ENCODE measurements at regions not wholly inside any gene's neighbourhood (a gene's known extent, or its start where the extent isn't known, plus 50 kb on each side); places are given as distances from the start of the nearest gene placed in this dataset.
"Not testable (repeated sequence)": the region's sequence is repeated elsewhere in the genome, so short reads cannot be mapped to it uniquely, and the experiment has no call there.

DNA sequence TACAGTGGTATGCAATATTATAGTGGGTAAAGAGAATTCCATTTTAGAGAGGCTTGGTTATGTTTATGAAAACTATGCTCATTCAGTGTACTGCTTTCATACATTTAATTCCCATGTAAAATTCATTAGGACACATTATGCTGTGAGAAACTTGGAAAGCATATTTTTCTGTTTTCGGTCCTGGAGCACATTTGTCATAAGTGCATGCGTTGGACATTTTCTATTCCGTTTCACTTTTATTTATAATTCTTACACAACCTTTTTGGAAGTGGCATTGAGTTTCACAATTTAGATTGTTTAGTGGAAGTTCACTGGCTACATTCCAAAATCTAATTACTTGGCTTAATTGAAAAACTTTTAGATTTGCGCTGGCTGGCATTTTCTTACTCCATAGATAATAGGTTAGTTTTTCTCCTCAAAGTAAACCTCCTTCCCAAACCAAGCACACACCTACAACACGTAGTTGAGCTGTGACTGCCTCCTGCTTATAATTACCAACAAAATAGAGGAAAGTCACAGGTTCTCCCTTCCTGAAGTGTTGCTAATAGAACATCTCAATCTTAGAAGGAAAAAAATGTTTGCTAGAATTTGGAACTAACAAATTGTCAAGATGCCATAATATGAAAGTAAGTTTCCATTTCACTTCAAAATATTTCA, 938.5 kb downstream of the TRHDE start:
- DNase-seq (ENCODE audit: low read depth), result no peak

DNA sequence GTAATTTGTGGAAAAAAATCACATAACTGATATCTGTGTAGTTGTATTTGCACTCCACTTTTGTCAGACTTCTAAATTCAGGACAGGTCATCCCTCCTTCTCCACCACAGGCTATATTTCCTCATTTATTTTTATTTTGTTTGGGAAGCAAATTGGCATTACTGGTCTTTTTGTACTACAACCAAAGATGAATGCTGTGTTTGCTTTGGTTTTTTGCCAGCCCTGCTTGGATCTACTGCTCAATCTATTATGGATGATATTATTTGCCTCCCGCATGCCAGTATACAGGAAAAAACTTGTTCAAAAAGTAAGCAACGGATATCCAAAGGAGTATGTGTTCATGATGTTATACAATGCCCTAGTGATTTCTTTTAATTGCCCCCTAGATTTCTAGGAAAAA, 948.8 kb downstream of the TRHDE start:
- no peak for DNase-seq (ENCODE audit: low read depth)

GRCh38 chr12:73221398-73221797, 949.2 kb downstream of the TRHDE start:
- DNase-seq (ENCODE audit: low read depth), result no peak

DNA sequence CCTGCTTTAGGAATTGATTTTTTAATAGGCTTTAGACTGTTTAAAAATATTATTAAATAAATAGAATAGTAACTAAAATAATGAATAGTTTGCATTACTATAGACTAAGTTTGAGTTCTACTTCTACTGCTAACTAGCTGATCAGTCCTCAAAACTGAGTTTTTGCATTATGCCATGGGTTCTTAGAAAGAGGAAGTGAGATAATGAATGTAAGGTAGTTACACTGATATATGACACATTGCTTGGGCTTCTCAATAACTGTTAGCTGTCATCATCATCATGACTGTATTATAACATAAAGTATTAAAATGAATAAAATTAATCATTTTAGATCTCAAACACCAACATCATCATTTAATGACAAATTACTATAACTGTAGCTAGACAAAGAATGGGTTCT, 949.7 kb downstream of the TRHDE start:
- no peak for DNase-seq (ENCODE audit: low read depth)

DNA sequence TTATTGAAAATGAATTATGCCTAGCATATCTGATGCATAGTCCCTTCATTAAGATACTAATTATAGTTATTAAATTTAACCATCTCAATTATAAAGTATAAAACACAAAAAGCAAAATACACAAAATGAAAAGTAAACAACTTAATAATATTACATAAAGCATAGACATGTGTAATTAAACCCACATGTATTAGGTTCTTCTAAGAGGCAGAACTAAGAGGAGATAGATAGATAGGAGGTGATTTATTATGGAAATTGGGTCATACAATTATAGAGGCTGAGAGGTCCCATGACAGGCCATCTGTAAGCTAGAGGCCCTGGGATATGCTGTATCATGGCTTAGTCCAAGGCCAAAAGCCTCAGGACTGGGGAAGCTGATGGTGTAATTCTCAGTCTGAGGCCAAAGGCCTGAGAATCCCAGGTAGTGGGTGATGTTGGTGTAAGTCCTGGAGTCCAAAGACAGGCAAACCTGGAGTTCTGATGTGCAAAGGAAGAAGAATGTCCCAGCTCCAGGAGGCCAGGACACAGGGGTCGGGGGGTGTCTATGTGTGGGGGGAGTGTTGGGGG, 953.3 kb downstream of the TRHDE start:
- no peak for DNase-seq (ENCODE audit: low read depth)

DNA sequence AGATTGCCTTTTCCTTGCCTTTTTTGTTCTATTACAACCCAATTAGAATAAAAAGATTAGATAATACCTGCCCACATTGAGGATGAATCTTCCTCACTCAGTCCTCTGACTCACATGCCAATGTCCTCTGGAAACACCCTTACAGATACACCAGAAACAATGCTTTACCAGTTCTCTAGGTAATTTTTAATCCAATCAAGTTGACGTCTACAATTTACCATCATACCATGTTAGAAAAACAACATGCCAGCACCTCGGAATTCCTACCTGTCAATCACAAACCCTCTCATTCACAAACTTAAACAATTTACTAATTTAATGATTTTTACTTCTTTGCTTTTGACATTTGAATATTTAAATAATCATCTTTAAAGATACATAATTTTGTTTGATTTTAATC, 953.8 kb downstream of the TRHDE start:
- no peak for DNase-seq (ENCODE audit: low read depth)

GRCh38 chr12:73226593-73226992, 954.4 kb downstream of the TRHDE start:
- DNase-seq (ENCODE audit: low read depth), result no peak

GRCh38 chr12:73228828-73229227, 956.7 kb downstream of the TRHDE start:
- DNase-seq (ENCODE audit: low read depth), result not testable (repeated sequence)

DNA sequence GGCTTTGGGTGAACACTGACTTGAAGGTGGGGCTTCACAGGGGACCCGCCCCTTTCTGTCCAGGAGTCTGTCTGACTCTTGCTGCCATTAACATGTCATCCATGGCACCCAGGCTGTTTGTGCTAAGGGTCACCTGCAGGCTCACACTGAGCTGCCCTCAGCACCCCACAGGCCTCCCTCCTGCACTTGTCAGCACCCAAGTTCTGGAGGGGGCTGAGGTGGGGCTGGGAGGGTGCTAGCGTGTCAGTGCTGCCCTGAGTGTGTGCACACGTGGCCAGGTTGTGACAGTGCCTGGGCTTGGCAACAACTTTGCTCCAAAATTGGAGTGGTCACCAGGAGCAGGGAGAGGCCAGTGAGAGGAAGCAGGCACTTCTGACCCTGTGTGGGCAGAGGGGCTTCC, 963.2 kb downstream of the TRHDE start:
- DNase-seq (ENCODE audit: low read depth), result no peak

- DNase-seq (ENCODE audit: low read depth), result no peak
Observed at GRCh38 chr12:73240110-73240509, 967.9 kb downstream of the TRHDE start.

- DNase-seq (ENCODE audit: low read depth), result no peak
Observed at GRCh38 chr12:73262788-73263381, 990.7 kb downstream of the TRHDE start.

DNA sequence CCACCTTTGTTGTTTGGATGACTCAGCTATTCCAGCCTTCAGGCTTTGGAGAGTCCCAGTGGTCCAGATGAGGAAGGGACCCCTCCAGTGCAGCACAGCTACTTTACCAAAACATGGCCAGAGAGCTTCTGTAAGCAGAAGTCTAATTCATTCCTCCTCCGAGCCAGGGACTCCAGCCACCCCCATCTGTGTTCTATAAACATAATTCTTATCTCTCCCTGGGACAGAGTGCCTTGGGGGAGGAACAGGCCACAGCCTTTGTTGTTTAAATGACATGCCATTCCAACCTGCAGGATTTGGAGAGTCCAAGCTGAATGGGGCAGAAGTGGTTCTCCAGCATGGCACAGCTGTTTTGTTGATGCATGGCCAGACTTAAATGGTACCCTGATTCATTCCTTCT, 994.0 kb downstream of the TRHDE start:
- DNase-seq (ENCODE audit: low read depth), result no peak

- no peak for DNase-seq (ENCODE audit: low read depth)
Observed at GRCh38 chr12:73274976-73275375, 1002.8 kb downstream of the TRHDE start.

DNA sequence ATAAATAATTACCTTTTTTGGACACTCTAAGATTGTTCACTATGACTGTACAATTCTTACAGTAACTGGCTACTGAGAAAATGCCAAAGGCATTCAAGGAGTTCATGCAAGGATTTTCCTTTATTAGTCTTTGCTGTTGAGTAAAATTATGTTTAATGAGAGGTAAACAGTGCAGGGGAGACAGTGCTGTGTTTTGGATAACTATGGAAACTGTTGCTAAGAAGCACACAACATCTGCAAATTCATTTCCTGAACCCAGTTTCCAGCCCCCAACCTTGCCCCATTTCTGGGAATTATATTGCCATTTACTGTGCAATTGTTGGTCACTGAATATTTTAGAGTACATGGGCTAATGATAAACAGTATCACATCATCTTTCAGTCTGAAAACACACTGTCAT, 1005.8 kb downstream of the TRHDE start:
- no peak for DNase-seq (ENCODE audit: low read depth)

- DNase-seq (ENCODE audit: low read depth), result no peak
Observed at GRCh38 chr12:73301530-73301929, 1029.4 kb downstream of the TRHDE start.

GRCh38 chr12:73307260-73307659, 1035.1 kb downstream of the TRHDE start:
- no peak for DNase-seq (ENCODE audit: low read depth)

DNA sequence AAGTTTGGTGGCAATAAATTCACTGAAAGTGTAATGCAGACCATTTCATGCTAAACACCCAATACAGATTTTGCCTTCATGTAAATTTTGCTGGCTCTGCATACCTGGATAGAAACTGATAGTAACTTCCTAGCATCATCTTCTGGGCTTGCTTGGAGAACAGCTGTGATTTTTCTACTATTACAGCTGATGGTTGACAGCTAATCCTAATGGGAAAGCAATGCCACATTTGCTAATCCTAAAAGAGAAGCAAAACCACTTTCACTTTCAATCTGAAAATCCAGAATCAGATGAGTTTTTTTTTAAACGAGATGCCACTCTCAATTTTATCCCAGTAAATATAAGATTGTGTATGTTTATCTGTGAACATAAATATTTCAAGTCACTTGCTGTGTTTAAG, 1035.9 kb downstream of the TRHDE start:
- DNase-seq (ENCODE audit: low read depth), result no peak

DNA sequence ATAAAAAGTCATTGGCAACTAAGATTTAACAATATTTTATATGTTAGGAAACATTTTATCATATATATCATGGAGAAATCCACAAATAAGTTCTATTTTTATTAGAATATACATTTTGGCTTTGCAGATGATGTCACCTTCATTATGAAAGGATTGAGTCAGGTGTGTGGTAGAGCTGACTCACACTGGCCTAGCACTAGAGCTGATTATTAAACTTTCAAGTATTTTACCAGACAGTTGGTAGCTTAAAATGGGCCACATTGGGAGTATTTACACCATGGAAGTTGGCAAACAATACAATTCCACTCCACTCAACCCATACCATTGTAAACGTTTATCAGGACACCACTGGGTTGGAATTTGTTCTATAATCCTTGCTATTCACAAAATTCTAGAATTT, 1036.6 kb downstream of the TRHDE start:
- DNase-seq (ENCODE audit: low read depth), result no peak

DNA sequence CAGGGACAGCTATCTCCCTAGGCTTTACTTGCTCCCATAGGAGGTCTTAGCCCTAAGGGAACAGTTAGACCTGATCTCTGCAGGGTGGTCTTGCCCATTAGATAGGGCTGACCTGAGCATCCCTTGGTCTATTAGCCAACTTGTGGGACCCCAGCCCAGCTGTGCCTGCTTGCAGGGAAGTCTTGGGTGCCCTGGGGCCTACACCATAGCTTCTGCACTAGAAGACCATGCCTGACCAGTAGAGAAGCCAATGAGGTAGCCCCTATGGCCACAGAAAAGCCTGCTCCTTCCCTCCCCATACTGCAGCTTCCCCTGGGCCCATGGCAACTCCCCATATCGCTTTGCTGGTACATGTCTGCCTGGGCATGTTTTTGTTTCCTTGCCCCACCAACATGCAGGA, 1049.1 kb downstream of the TRHDE start:
- no peak for DNase-seq (ENCODE audit: low read depth)

- DNase-seq (ENCODE audit: low read depth), result no peak
Observed at GRCh38 chr12:73321776-73322175, 1049.6 kb downstream of the TRHDE start.

DNA sequence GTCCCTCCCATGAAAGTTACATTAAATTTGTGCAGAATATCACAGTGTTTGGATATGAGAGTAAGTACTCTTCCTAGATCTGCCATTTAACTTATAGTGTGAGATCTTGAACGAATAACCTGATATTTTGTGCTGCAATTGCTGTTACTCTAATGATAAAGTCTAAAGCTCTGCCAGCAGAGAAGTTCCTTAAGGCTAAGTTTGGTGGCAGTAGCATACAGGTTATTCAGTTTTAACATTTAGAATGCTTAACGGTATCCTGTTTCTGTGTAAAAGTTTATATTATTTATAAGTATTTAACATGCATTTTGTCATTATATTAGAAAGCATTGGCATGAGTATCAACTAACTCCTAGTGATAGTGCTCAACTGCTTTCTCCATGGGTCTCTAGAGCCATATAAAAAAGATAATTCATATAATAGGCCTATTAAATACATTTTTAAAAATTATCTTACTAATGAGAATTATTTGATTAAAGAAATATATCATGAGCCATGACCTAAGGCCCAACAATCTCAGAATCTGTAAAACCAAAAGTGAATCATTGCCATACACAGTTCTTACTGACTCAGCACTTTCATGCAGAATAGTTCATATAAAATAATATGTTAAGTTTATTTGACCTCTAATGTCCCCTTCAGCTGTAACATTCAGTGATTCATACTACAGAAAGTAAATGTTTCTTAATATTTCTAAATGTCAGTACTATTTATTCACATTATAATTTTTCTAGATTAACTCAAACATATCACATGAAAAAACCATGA, 1058.6 kb downstream of the TRHDE start:
- no peak for DNase-seq (ENCODE audit: low read depth)

- no peak for DNase-seq (ENCODE audit: low read depth)
Observed at GRCh38 chr12:73341559-73342247, 1069.5 kb downstream of the TRHDE start.

GRCh38 chr12:73342733-73343132, 1070.6 kb downstream of the TRHDE start:
- DNase-seq (ENCODE audit: low read depth), result no peak

Data from amniotic epithelial cell (primary cell).